Uterus (tissue), 3 donors: ENCODE measurements at regions not wholly inside any gene's neighbourhood (a gene's known extent, or its start where the extent isn't known, plus 50 kb on each side); places are given as distances from the start of the nearest gene placed in this dataset.
"Not testable (repeated sequence)": the region's sequence is repeated elsewhere in the genome, so short reads cannot be mapped to it uniquely, and the experiment has no call there.

Experiments used
- DNase-seq, 2 donors: peaks; one replicate each; pipeline ENCODE4 v3.0.0-alpha.2; 2019 to 2020
- H3K27ac ChIP-seq, 2 donors: fragments of 200-600 bp; sonication (generic); 1 replicate in 1 of 2; 2 replicates in 1 of 2; pipeline ENCODE4 v1.5.1; 2016 to 2018
- H3K27me3 ChIP-seq, 2 donors: fragments of 200-600 bp; sonication (generic); one replicate each; pipeline ENCODE4 v1.5.1; 2018 to 2019; ENCODE audit warnings: control low read depth in 1 of 2
- H3K36me3 ChIP-seq, 2 donors: fragments of 200-600 bp; sonication (generic); one replicate each; pipeline ENCODE4 v1.5.1; 2019; ENCODE audit warnings: control low read depth in 1 of 2
- H3K4me1 ChIP-seq, 2 donors: fragments of 200-600 bp; sonication (generic); one replicate each; pipeline ENCODE4 v1.5.1; 2018 to 2019; ENCODE audit warnings: control low read depth in 1 of 2
- H3K4me3 ChIP-seq, 2 donors: fragments of 200-600 bp; sonication (generic); 1 replicate in 1 of 2; 2 replicates in 1 of 2; pipeline ENCODE4 v1.5.1; 2018 to 2019; ENCODE audit warnings: mild to moderate bottlenecking in 1 of 2
- H3K9me3 ChIP-seq, 2 donors: fragments of 200-600 bp; sonication (generic); one replicate each; pipeline ENCODE4 v1.5.1; 2019; ENCODE audit warnings: control low read depth in 1 of 2
- POLR2A ChIP-seq, 2 donors: fragments of 450-650 bp; IDR thresholded peaks; one replicate each; pipeline ENCODE4 v1.6.1; 2016; ENCODE audit warnings: antibody characterized with exemption in 2 of 2, mild to moderate bottlenecking in 1 of 2, moderate library complexity in 1 of 2
- intact Hi-C: fragments of 100-400 bp; cut with DNase I; formaldehyde crosslinking; loops from one replicate; pipeline ENCODE4 v1.15.1; 2023; ENCODE audit warnings: low total_unique reads
- TF ChIP-seq, protein P1 (sequence below), 4 experiments: fragments of 200-600 bp in 2 of 4; fragments of 450-650 bp in 2 of 4; sonication (generic) in 2 of 4; IDR thresholded peaks; one replicate each; pipeline ENCODE4 v1.5.1; 2016 to 2019; ENCODE audit warnings: antibody characterized with exemption in 4 of 4, mild to moderate bottlenecking in 2 of 4, moderate library complexity in 1 of 4
- donor health status: DM: yes; HTN: yes; CAD: no.

DNA sequence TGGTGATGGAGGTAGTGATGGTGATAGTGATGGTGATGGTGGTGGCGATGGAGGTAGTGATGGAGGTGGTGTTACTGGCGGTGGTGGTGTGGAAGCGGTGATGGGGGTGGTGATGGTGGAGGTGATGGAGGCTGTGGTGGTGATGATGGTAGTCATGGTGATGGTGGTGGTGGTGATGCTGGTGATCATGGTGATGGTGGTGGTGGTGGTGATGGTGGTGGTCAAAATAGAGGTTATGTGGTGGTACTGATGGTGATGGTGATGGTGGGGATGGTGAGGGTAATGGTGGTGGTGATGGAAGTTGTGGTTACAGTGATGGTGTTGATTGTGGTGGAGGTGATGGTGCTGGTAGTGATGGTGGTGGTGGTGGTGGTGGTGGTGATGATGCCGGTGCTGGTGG is 199.2 kb downstream of the IGLL1 start:
- Histone ChIP-seq H3K4me3 (no peak overlapping the region), H3K9me3 (no peaks in the 10 kb centered on the region), H3K4me1 (no peaks in the 10 kb centered on the region), H3K27ac (no peak overlapping the region), H3K36me3 (no peaks in the 10 kb centered on the region), H3K27me3 (no peaks in the 10 kb centered on the region)
- no peak for DNase-seq
- intact Hi-C loops: no loop called here
- TF ChIP-seq, protein P1, sequence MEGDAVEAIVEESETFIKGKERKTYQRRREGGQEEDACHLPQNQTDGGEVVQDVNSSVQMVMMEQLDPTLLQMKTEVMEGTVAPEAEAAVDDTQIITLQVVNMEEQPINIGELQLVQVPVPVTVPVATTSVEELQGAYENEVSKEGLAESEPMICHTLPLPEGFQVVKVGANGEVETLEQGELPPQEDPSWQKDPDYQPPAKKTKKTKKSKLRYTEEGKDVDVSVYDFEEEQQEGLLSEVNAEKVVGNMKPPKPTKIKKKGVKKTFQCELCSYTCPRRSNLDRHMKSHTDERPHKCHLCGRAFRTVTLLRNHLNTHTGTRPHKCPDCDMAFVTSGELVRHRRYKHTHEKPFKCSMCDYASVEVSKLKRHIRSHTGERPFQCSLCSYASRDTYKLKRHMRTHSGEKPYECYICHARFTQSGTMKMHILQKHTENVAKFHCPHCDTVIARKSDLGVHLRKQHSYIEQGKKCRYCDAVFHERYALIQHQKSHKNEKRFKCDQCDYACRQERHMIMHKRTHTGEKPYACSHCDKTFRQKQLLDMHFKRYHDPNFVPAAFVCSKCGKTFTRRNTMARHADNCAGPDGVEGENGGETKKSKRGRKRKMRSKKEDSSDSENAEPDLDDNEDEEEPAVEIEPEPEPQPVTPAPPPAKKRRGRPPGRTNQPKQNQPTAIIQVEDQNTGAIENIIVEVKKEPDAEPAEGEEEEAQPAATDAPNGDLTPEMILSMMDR (IDR thresholded peaks at IDR 0.05): no peak
- TF ChIP-seq POLR2A (IDR thresholded peaks at IDR 0.05): no peak

- Histone ChIP-seq H3K27ac (no peak overlapping the region), H3K27me3 (no peaks in the 10 kb centered on the region), H3K9me3 (no peaks in the 10 kb centered on the region), H3K4me3 (no peak overlapping the region), H3K4me1 (no peaks in the 10 kb centered on the region), H3K36me3 (no peaks in the 10 kb centered on the region)
- DNase-seq: no peak
- intact Hi-C loops: no loop called here
- no peak for TF ChIP-seq POLR2A (IDR thresholded peaks at IDR 0.05)
- TF ChIP-seq, protein P1 (IDR thresholded peaks at IDR 0.05): no peak
Observed at GRCh38 chr22:23380230-23380573, 199.9 kb downstream of the IGLL1 start.

- H3K27me3 ChIP-seq, H3K27ac ChIP-seq, H3K9me3 ChIP-seq, intact Hi-C loops, DNase-seq, H3K4me3 ChIP-seq, H3K4me1 ChIP-seq, H3K36me3 ChIP-seq: not testable (repeated sequence)
Observed at GRCh38 chr22:23379540-23380229, 199.4 kb downstream of the BCR start.

DNA sequence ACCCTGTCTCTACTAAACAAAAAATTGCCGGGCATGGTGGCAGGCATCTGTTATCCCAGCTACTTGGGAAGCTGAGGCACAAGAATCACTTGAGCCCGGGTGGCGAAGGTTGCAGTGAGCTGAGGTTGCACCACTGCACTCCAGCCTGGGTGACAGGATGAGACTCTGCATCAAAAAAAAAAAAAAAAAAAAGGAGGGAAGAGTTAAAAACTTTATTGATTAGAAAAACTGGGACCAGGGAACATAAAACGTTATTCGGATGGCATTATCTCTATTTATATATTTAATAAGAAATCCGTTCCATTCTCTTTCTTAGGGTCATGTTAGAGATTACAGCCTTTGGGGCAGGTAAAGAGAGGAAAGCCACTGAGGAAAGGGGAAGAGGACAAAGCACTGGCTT is 197.5 kb downstream of the BCR start:
- H3K9me3 ChIP-seq: no peaks in the 10 kb centered on the region
- no peaks in the 10 kb centered on the region for H3K27me3 ChIP-seq
- TF ChIP-seq, protein P1 (IDR thresholded peaks at IDR 0.05): no peak
- no peak for TF ChIP-seq POLR2A (IDR thresholded peaks at IDR 0.05)
- no peak for DNase-seq
- no peak overlapping the region for H3K27ac ChIP-seq
- no peaks in the 10 kb centered on the region for H3K36me3 ChIP-seq
- H3K4me3 ChIP-seq: no peak overlapping the region
- intact Hi-C loops: no loop called here
- no peaks in the 10 kb centered on the region for H3K4me1 ChIP-seq

DNA sequence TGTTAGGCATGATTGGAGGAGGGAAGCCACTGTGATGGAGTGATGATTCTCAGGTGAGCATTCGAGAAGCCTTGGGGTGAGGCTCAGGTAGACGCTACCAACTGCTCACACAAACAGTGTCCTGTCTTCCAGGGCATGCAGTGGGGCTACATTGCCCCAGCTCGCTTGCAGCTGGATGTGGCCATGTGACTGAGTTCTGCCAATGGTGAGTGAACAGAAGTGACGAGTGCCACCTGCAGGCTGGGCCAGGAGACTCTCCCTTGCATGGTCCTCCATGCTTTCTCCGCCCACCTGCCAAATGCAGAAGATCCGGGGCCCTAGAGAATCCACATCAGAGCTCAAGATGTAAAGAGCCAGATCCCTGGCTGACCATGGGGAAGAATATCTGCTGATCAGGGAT is 195.9 kb downstream of the BCR start:
- no peaks in the 10 kb centered on the region for H3K9me3 ChIP-seq
- H3K27ac ChIP-seq: no peak overlapping the region
- intact Hi-C loops: no loop called here
- no peak overlapping the region for H3K4me3 ChIP-seq
- no peaks in the 10 kb centered on the region for H3K27me3 ChIP-seq
- H3K36me3 ChIP-seq: no peaks in the 10 kb centered on the region
- no peak for TF ChIP-seq POLR2A (IDR thresholded peaks at IDR 0.05)
- TF ChIP-seq, protein P1 (IDR thresholded peaks at IDR 0.05): no peak
- no peaks in the 10 kb centered on the region for H3K4me1 ChIP-seq
- DNase-seq: no peak
